ENCODE measurements at regions not wholly inside any gene's neighbourhood (a gene's known extent, or its start where the extent isn't known, plus 50 kb on each side); places are given as distances from the start of the nearest gene placed in this dataset.
"Not testable (repeated sequence)": the region's sequence is repeated elsewhere in the genome, so short reads cannot be mapped to it uniquely, and the experiment has no call there.

GRCh38 chr6:3962291-3963280, 113.4 kb downstream of the FAM50B start:
- DNase-seq, result peak in 1 of 5 experiments; percentile 7

GRCh38 chr6:3963426-3963825, 114.3 kb downstream of the FAM50B start:
- no peak for DNase-seq

GRCh38 chr6:3965071-3965718, 113.7 kb downstream of the FAM217A start:
- DNase-seq, result no peak

GRCh38 chr6:3966426-3966825, 112.5 kb downstream of the FAM217A start:
- DNase-seq, result no peak

- no peak for DNase-seq
Observed at GRCh38 chr6:3970097-3970496, 108.8 kb downstream of the FAM217A start.

- not testable (repeated sequence) for DNase-seq
Observed at GRCh38 chr6:3973152-3973551, 105.8 kb downstream of the FAM217A start.

- peak in 4 of 5 experiments; percentile 7 to 86 (median 26) for DNase-seq
Observed at GRCh38 chr6:3977875-3978711, 100.8 kb downstream of the FAM217A start.

- not testable (repeated sequence) for DNase-seq
Observed at GRCh38 chr6:3978966-3979365, 100.0 kb downstream of the FAM217A start.

- DNase-seq, result no peak
Observed at GRCh38 chr6:3981917-3982316, 97.0 kb downstream of the FAM217A start.

GRCh38 chr6:3983778-3984177, 95.2 kb downstream of the FAM217A start:
- no peak for DNase-seq

GRCh38 chr6:3984494-3984893, 94.4 kb downstream of the FAM217A start:
- DNase-seq, result no peak

- no peak for DNase-seq
Observed at GRCh38 chr6:3986241-3986640, 92.7 kb downstream of the FAM217A start.

GRCh38 chr6:3987053-3987452, 91.9 kb downstream of the FAM217A start:
- DNase-seq, result no peak

GRCh38 chr6:3987576-3987975, 91.4 kb downstream of the FAM217A start:
- DNase-seq, result no peak

- DNase-seq, result peak; percentile 29 to 67 (median 55)
Observed at GRCh38 chr6:3990692-3991491, 88.0 kb downstream of the FAM217A start.

- DNase-seq, result no peak
Observed at GRCh38 chr6:3991941-3992340, 87.0 kb downstream of the FAM217A start.

- no peak for DNase-seq
Observed at GRCh38 chr6:3996349-3996748, 82.6 kb downstream of the FAM217A start.

- no peak for DNase-seq
Observed at GRCh38 chr6:3997177-3997770, 81.7 kb downstream of the FAM217A start.

- DNase-seq, result no peak
Observed at GRCh38 chr6:3999800-4000661, 78.9 kb downstream of the FAM217A start.

GRCh38 chr6:4004249-4004648, 74.7 kb downstream of the FAM217A start:
- peak in 1 of 5 experiments; percentile 21 for DNase-seq
